ENCODE measurements at regions not wholly inside any gene's neighbourhood (a gene's known extent, or its start where the extent isn't known, plus 50 kb on each side); places are given as distances from the start of the nearest gene placed in this dataset.

DNA sequence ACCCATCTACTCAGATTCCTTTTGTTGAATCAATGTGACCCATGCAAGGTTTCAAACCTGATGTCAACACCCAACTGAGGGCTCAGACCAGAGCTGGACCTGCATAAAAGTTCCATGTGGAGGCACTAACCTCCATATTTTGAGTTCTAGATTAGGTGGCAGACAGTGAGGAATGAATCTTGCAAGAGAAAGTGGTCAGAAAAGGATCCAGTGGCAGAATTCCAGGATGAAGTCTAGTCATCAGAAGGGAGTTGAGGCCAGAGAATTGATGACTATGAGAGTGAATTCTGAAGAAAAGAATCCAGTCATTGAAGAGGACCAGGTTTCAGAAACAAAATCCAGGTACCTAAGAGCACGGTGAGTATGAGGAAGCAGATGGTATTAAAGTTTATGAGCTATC, 205.1 kb upstream of the RGMB start:
- H3K36me3 ChIP-seq (ENCODE audit: control insufficient read depth in 4 of 4, insufficient read depth in 4 of 4, low read length in 4 of 4), result no peaks in the 10 kb centered on the region
- TF ChIP-seq CTCF (IDR thresholded peaks at IDR 0.05; ENCODE audit: control extremely low read depth, extremely low read depth), result no peak
- H3K4me3 ChIP-seq, result no peak overlapping the region
- peaks cover 0 to 7% (median 0%) of the 10 kb centered on the region in 5 donors for H3K4me1 ChIP-seq (ENCODE audit: control insufficient read depth in 5 of 5, insufficient read depth in 5 of 5, low read length in 5 of 5)
- H3K27me3 ChIP-seq (ENCODE audit: control insufficient read depth in 3 of 3, insufficient read depth in 3 of 3, low read length in 2 of 3), result no peaks in the 10 kb centered on the region
- no peak for DNase-seq
- no peak for ATAC-seq (ENCODE audit: insufficient read depth, low FRiP score)
- no peaks in the 10 kb centered on the region for H3K9me3 ChIP-seq (ENCODE audit: control insufficient read depth in 4 of 4, insufficient read depth in 3 of 4, low read length in 3 of 4)
- peak overlapping the region in 1 of 2 donors; percentile 7 for H3K9ac ChIP-seq (ENCODE audit: insufficient read depth in 1 of 2, low read length in 2 of 2)
- 88 to 90% methylated on average over 1 of the region's 1 CpG for WGBS, 2 donors
- no peak overlapping the region for H3K27ac ChIP-seq (ENCODE audit: low read depth in 1 of 2, low read length in 1 of 2)

DNA sequence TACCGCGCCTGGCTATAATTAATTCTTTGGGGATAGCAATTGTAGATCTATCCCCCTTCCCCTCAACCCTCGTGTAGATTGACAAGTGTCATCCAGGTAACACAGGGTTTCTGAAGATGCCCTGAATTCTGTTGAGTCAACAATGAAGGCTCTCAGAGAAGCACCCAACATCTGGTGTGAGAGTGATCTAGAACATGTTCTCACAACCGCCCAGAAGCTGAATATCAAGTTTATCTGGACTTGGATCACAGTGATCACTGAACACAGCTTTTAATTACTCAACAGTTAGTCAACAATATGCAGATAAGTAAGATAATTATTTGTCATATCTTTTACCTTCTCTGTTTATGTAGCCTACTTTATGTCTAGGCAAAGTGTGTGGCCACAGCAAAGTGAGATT, 204.2 kb upstream of the RGMB start:
- H3K4me3 ChIP-seq, result no peak overlapping the region
- H3K9me3 ChIP-seq (ENCODE audit: control insufficient read depth in 4 of 4, insufficient read depth in 3 of 4, low read length in 3 of 4), result no peaks in the 10 kb centered on the region
- H3K27ac ChIP-seq (ENCODE audit: low read depth in 1 of 2, low read length in 1 of 2), result no peak overlapping the region
- H3K9ac ChIP-seq (ENCODE audit: insufficient read depth in 1 of 2, low read length in 2 of 2), result no peak overlapping the region
- H3K27me3 ChIP-seq (ENCODE audit: control insufficient read depth in 3 of 3, insufficient read depth in 3 of 3, low read length in 2 of 3), result no peaks in the 10 kb centered on the region
- 91 to 94% methylated on average over 4 of the region's 4 CpGs for WGBS, 2 donors
- ATAC-seq (ENCODE audit: insufficient read depth, low FRiP score), result no peak
- no peak for DNase-seq
- peaks cover 0 to 7% (median 0%) of the 10 kb centered on the region in 5 donors for H3K4me1 ChIP-seq (ENCODE audit: control insufficient read depth in 5 of 5, insufficient read depth in 5 of 5, low read length in 5 of 5)
- no peaks in the 10 kb centered on the region for H3K36me3 ChIP-seq (ENCODE audit: control insufficient read depth in 4 of 4, insufficient read depth in 4 of 4, low read length in 4 of 4)
- no peak for TF ChIP-seq CTCF (IDR thresholded peaks at IDR 0.05; ENCODE audit: control extremely low read depth, extremely low read depth)

GRCh38 chr5:98570010-98570409, 203.5 kb upstream of the RGMB start:
- TF ChIP-seq CTCF (IDR thresholded peaks at IDR 0.05; ENCODE audit: control extremely low read depth, extremely low read depth), result no peak
- no peak overlapping the region for H3K9ac ChIP-seq (ENCODE audit: insufficient read depth in 1 of 2, low read length in 2 of 2)
- H3K4me3 ChIP-seq, result no peak overlapping the region
- H3K36me3 ChIP-seq (ENCODE audit: control insufficient read depth in 4 of 4, insufficient read depth in 4 of 4, low read length in 4 of 4), result no peaks in the 10 kb centered on the region
- DNase-seq (no peak), ATAC-seq (ENCODE audit: insufficient read depth, low FRiP score) (no peak)
- peaks cover 0 to 7% (median 0%) of the 10 kb centered on the region in 5 donors for H3K4me1 ChIP-seq (ENCODE audit: control insufficient read depth in 5 of 5, insufficient read depth in 5 of 5, low read length in 5 of 5)
- 20 to 55% methylated on average over 1 of the region's 1 CpG for WGBS, 2 donors
- no peak overlapping the region for H3K27ac ChIP-seq (ENCODE audit: low read depth in 1 of 2, low read length in 1 of 2)
- H3K27me3 ChIP-seq (ENCODE audit: control insufficient read depth in 3 of 3, insufficient read depth in 3 of 3, low read length in 2 of 3), result no peaks in the 10 kb centered on the region
- no peaks in the 10 kb centered on the region for H3K9me3 ChIP-seq (ENCODE audit: control insufficient read depth in 4 of 4, insufficient read depth in 3 of 4, low read length in 3 of 4)

DNA sequence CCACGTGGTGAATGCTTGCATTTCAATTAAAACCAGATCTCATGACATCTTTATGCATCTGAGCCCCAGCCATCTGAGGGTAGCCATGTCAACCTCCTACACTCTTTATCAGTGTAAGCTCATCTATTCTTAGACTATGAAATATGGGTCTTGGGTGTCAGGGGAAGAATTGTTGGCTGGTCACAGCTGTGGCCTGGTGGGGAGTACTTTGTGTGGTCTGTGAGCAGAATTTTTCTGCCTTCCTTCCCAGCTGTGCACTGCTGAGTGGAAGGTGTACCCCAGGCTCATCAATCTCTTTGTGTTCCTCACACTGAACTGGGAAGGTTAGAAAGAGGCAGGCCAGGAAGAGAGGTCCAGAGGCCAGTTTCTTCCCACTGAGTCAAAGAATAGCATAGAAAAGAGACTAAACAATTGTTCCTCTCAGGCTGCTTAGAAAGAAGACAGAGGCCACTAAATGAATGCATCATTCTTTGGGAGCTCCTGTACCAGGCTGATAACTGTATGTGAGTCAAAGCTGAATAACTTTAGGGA, 202.7 kb upstream of the RGMB start:
- H3K27me3 ChIP-seq (ENCODE audit: control insufficient read depth in 3 of 3, insufficient read depth in 3 of 3, low read length in 2 of 3), result no peaks in the 10 kb centered on the region
- H3K4me1 ChIP-seq (ENCODE audit: control insufficient read depth in 5 of 5, insufficient read depth in 5 of 5, low read length in 5 of 5), result peaks cover 0 to 7% (median 0%) of the 10 kb centered on the region in 5 donors
- H3K9ac ChIP-seq (ENCODE audit: insufficient read depth in 1 of 2, low read length in 2 of 2), result no peak overlapping the region
- H3K9me3 ChIP-seq (ENCODE audit: control insufficient read depth in 4 of 4, insufficient read depth in 3 of 4, low read length in 3 of 4), result peaks cover 0 to 3% (median 0%) of the 10 kb centered on the region in 4 donors
- H3K27ac ChIP-seq (ENCODE audit: low read depth in 1 of 2, low read length in 1 of 2), result no peak overlapping the region
- no peaks in the 10 kb centered on the region for H3K36me3 ChIP-seq (ENCODE audit: control insufficient read depth in 4 of 4, insufficient read depth in 4 of 4, low read length in 4 of 4)
- ATAC-seq (ENCODE audit: insufficient read depth, low FRiP score), result no peak
- no peak for DNase-seq
- no peak overlapping the region for H3K4me3 ChIP-seq
- WGBS, 2 donors, result 26 to 31% methylated on average over 1 of the region's 1 CpG
- TF ChIP-seq CTCF (IDR thresholded peaks at IDR 0.05; ENCODE audit: control extremely low read depth, extremely low read depth), result no peak

All from lung (tissue), 11 donors.